ENCODE measurements at regions not wholly inside any gene's neighbourhood (a gene's known extent, or its start where the extent isn't known, plus 50 kb on each side); places are given as distances from the start of the nearest gene placed in this dataset.
A peak's percentile ranks its signal among the peaks of the same experiment; 100 is the strongest.

GRCh38 chr1:244325056-244325758, 126.5 kb downstream of the ADSS2 start:
- TF ChIP-seq, protein P1, sequence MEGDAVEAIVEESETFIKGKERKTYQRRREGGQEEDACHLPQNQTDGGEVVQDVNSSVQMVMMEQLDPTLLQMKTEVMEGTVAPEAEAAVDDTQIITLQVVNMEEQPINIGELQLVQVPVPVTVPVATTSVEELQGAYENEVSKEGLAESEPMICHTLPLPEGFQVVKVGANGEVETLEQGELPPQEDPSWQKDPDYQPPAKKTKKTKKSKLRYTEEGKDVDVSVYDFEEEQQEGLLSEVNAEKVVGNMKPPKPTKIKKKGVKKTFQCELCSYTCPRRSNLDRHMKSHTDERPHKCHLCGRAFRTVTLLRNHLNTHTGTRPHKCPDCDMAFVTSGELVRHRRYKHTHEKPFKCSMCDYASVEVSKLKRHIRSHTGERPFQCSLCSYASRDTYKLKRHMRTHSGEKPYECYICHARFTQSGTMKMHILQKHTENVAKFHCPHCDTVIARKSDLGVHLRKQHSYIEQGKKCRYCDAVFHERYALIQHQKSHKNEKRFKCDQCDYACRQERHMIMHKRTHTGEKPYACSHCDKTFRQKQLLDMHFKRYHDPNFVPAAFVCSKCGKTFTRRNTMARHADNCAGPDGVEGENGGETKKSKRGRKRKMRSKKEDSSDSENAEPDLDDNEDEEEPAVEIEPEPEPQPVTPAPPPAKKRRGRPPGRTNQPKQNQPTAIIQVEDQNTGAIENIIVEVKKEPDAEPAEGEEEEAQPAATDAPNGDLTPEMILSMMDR (IDR thresholded peaks at IDR 0.05): no peak
- TF ChIP-seq POLR2A (IDR thresholded peaks at IDR 0.05): peak in 2 of 4 donors; percentile 28 to 53

All from upper lobe of left lung (tissue), 4 donors.